ENCODE measurements at regions not wholly inside any gene's neighbourhood (a gene's known extent, or its start where the extent isn't known, plus 50 kb on each side); places are given as distances from the start of the nearest gene placed in this dataset.

DNA sequence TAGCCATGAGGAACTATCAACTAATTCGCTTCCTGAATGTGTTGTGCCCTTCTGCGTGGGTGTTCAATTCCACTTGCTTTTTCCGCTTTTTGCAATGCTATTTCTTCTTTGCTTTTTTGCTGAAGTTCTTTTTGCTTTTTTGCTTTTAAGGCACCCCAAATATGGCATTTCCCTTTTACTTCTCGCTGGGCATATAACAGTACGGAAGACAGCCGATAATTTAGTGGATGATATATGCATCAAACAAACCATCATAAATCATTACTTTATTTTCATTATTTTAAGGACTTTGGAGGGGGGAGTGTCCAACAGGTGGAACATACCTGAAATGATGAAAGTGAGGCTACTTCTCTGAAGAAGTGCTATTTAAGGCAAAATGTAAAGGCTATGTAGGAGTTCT is 277.0 kb upstream of the MTPN start:
- no peak for DNase-seq (ENCODE audit: low read depth)

DNA sequence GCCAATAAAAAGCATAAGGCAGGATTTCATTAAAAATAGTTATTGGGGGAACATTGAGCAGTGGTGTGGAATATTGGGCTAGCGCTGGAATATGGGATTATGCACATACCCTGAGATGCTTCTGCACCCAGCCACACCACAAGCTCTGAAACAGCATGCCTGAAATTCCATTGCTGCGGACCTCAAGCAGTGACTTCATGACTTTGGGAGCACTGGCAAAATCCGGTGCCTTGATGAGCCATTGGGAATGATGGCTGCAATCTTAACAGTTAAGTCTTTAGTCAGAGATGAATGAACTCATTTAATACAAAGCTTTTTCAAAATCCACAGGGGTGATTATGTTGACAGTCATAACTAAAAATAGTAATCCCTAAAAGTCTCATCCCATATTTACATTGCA is 274.7 kb upstream of the MTPN start:
- DNase-seq (ENCODE audit: low read depth): peak; percentile 7

DNA sequence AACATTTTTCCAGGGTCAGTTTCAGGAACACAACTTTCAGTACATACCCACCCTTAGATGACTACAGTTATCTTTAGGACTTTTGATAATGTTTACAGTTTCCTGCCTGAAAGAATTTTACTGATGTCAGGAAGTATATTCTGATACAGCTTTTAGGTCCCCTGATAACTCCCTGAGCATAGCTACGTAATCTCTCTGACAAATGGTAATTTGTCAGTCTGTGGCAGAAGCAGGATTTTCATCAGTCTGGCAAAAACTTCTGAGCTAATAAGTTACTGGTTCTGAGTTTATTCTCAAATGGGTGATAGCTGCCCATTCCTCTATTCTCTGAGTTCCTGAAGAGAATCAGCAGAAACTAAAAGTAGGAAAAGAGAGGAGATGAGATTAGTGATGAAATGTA is 270.1 kb upstream of the MTPN start:
- no peak for DNase-seq (ENCODE audit: low read depth)

DNA sequence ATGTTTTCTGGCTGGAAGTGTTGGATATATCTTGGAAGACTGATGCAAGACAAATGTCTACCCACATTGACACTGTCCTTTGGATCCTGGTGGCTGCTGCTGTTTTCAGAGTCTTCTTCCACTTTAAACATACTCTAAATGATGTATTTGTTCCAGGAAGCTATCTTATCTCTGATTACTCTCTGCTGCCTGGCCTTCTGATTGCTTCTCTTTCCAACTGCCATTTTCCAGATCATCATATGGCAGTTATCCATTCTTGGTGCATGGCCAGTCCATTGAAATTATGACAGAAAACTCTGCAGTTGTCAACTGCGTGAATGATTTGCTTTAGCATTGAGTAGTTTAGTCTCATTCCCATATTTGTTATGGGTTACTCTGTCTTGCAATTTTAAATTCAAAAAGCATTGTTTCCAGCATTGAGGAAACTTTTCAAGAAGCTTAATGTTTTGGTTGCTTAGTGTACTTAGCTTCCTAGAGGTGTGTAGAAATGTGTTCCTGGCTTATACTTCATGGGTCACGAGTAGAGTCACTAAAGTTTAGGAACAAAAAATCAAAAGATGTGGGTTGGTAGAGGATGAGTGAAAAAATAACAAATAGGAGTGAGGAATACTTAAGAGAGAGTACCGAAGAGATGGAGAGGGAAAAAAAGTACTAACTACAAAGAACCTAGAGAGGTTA is 268.3 kb upstream of the MTPN start:
- no peak for DNase-seq (ENCODE audit: low read depth)

DNA sequence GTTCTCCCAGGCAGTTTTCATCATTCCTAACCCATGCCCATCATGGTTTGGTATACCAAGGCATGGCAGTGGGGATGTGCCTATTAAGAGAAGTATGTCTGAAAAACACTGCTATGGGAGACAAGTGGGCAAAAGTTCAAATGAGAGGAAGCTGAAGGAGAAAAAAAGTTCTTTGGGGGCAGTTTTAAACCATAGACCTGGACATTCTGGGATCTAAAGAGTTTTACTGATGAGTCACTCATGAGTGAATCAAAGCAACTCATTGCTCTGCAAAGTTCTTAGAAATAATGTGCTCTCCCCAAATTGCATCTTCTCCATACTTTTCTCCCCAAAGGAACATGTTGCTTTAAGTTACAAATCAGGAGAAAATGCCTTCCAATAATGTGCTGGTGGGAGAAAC is 256.9 kb upstream of the MTPN start:
- no peak for DNase-seq (ENCODE audit: low read depth)

DNA sequence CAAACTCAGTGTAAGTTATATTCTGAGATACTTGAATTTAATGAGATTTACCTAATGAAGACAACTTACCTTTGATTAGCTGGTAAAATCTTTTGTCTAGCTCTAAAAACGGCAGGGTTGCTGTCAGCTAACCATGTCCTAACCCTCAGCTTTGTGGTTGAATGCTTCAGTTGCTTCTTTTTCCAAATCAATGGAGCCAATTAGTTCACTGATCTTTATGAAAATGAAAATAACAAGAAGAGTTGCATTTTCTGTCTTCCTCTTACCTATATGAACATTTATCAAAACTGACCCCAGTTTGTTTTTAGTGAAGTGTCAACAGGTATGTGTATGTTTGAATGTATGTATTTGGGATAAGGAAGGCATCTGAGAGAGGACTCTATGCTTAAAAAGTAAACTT is 253.1 kb upstream of the MTPN start:
- no peak for DNase-seq (ENCODE audit: low read depth)

DNA sequence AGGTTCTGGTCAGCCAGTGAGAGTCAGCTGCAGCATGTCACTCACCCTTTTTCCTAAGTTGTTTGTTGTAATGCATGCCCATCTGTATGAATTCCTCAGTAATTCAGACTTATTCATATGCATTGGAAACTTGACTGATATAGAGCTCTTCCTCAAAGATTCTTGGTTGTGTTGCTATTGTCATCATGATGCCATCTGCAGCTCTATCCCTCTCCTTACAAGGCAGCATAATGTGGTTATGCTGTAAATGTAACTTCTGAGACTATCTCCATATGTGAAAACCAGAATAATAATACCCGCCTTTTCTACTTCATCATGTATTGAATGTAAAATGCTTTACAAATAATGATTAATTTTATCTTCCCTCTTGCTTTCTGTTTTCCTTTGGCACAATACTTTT is 252.6 kb upstream of the MTPN start:
- no peak for DNase-seq (ENCODE audit: low read depth)

DNA sequence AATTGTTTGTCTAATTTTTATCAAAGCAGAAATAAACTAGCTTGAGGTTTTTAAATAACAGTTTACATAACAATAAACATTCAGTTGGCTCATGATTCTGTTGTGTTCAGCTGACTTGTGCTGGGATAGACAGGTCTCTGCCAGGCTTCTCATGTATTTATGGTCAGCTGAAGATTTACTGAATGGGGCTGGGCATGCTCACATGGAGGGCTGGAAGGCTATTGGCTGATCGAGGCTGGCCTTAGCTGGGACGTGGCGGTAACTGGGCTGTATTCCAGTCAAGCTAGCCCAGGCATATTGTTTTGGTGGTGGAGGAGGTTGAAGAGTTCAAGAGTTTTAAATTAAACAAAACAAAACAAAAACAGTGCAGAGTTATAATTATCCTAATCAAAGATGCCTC is 251.0 kb upstream of the MTPN start:
- DNase-seq (ENCODE audit: low read depth): no peak

DNA sequence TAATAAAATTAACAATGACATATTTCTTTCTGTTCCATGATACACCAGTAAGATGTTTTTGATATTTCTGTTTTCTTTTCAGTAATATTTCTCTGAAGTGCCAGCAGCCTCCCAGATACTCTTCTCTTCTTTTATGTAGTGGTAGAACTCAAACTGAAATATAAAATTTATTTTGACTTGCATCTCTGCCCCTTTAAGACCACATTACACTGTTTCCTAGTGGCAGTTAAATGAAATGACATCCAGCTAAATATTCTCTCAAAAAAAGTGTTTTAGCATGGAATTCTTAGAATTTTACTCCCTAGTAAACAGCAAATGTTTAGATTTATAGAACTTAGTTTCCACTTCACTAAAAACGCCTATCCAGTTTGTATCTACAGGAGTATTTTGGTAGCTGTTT is 237.2 kb upstream of the MTPN start:
- DNase-seq (ENCODE audit: low read depth): no peak

DNA sequence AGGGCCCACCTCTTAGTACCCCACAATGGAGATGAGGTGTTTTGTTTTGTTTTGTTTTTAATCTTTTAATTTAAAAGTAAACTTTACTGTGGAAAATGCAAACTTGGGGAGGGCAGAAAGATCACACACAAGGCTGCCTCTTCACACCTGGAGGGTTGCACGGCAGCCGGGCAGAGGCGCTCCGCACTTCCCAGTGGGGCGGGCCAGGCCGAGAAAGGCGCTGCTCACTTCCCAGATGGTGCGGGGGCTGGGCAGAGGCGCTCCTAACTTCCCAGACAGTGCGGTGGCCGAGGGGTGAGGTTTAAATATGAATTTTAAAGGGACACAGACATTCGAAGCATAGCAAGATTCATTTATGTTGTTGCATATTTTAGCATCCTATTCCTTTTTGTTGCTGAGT is 235.9 kb upstream of the MTPN start:
- DNase-seq (ENCODE audit: low read depth): no peak

DNA sequence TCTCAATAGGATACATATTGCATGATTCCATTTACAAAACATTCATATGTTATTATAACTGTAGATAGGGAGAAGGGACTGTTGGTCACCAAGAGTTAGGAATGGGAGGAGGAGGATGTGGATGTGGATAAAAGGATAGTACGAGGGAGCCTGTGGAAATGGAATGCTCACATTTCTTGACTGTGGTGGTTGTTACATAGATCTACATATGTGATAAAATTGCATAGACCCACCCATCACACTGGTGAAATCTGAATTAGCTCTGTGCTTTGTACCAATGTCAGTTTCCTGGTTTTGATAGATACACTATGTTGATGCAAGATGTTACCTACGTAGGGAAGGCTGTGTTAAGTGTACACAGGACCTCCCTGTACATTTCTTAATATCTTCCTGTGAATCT is 233.5 kb upstream of the MTPN start:
- DNase-seq (ENCODE audit: low read depth): no peak

DNA sequence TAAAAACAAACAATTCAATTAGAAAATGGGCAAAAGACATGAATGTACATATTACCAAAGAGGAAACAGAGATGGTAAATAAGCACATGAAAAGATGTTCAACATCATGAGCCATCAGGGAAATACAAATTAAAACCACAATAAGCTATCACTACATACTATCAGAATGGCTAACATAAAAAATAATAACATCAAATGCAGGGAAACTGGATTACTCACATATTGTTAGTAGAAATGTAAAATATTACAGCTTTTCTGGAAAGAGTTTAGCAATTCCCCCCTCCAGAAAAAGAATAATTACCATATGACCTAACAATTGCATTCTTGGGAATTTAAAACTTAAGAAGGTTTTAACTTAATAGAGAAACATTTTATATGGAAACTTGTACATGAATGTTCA is 232.9 kb upstream of the MTPN start:
- DNase-seq (ENCODE audit: low read depth): no peak

DNA sequence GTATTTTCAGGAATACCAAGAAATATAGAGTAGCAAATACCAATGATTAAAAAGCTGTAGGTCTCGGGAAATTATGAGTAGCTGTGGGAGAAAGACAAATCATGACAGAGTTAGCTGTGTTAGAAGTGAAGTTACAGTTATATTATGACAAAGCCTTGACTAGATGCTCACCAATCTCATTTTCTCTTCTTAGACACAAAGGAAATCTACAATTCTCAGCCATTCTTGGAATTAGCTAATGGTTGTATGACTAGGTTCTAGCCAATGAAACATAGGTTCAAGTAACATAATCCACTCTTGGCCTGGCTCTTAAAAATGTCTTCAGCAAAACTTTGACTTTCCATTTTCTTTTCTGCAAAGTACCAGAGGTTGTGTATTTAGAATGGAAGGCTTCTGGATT is 228.8 kb upstream of the MTPN start:
- no peak for DNase-seq (ENCODE audit: low read depth)

DNA sequence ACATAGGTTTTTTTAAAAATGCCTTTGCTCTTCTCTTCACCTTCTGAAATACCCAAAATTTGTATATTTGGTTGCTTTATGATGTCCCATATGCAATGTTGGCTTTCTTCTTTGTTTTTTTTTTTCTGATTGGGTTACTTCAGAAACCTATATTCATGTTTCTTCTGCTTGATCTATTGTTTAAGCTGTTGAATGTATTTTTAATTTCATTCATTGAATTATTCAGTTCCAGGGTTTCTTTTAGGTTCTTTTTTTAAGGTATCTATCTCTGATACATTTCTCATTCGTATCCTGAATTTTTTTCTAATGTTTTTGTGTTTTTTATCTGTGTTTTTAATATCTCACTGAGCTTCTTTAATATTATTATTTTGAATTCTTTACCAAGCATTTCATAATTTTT is 221.0 kb upstream of the MTPN start:
- no peak for DNase-seq (ENCODE audit: low read depth)

DNA sequence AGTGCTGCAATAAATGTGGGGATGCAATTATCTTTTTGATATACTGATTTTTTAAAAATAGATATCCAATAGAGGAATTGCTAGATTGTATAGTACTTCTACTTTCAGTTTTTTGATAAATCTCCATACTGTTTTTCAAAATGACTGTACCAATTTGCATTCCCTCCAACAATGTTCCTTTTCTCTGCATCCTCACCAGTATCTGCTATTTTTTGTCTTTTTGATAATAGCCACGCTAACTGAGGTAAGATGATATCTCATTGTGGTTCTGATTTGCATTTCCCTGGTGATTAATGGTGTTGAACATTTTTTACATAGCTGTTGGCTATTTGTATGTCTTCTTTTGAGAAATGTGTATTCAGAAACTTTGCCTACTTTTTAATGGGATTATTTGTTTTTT is 217.7 kb upstream of the MTPN start:
- no peak for DNase-seq (ENCODE audit: low read depth)

DNA sequence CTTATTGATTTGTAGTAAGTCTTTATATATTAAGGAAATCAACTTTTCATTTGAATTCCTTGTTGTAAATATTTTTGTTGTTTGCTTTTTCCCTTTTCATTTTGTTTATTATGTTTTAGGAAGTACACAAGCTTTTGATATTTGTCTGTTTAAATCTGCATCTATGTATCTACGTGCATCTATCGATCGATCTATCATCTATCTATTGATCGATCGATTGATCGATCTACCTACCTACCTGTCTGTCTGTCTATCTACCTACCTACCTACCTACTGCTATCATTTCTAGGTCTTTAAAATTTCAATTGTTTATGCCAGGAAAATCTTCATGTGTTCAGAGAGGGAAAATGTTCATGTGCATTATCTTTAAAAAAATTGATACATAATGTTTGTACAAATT is 216.8 kb upstream of the MTPN start:
- no peak for DNase-seq (ENCODE audit: low read depth)

DNA sequence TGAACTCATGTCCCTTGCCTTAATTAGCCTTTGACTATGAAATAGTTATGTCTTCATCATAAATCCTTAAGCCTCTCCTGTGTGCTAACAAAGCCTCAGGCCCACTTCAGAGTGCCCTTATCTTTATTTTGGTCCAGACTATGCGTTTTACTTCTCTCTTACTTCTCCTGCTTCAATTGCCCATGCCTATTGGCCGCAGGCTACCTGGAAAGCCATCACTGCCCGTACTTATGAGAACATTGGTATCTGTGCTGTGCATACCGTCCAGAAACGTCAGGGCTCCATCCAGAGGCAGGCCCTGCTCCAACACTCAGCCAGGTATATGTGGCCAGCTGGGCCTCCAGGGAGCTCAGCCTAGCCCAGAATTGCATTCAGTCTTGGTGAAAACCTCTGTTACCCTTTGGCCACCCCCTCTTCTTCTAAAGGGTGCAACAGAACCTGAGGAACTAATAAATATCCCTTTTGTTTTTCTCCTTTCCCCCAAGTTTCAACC is 212.4 kb upstream of the MTPN start:
- DNase-seq (ENCODE audit: low read depth): no peak

DNA sequence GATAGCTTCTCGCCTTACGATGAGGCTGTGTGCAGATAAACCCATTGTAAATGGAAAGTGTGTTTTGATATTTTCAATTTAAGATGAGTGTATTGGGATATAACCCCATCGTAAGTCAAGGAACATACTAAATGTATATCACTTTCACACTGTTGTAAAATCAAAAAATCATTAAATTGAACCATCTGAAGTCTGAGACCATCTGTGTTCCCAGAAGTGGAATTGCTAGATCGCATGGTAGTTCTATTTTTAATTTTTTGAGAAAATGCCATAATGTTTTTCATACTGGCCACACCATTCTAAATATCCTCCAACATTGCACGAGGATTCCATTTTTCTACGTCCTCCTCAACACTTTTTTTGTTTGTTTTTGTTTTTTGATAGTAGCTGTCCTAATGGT is 209.1 kb upstream of the MTPN start:
- DNase-seq (ENCODE audit: low read depth): no peak

DNA sequence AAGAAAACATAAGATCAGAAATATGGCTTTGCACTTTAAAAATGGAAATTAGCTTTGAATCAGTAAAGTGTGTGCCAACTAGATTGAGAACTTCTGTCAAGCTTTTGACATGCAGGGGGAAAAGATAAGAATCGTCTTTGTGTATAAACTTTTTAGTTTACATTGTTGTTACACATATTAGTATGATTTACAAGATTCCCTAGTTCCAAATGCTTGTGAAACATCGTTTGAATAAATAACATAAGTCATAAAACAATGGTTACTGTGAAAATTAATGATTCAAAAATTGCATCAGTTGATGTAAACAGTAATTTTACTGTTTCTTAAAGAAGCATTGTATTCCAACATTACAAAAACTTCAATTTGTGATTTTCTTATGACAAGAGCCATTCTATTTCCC is 207.6 kb upstream of the MTPN start:
- DNase-seq (ENCODE audit: low read depth): no peak

DNA sequence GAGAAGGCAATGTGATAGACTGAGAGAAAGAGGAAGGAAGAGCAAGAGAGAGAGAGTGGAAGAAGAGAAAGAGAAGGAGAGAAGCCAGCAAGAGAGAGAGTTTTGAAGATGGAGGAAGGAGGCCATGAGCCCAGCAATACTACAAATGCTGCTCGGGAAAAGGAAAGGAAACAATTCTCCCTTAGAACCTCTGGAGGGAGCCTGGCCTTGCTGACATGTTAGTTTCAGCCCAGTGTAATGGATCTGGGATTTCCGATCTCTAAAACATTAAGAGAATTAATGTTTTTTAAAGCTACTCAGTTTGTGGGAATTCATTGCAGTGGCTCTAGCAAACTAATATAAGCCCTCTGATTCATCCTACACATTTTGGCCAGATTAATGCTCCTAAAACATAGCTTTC is 206.8 kb upstream of the MTPN start:
- DNase-seq (ENCODE audit: low read depth): no peak

DNA sequence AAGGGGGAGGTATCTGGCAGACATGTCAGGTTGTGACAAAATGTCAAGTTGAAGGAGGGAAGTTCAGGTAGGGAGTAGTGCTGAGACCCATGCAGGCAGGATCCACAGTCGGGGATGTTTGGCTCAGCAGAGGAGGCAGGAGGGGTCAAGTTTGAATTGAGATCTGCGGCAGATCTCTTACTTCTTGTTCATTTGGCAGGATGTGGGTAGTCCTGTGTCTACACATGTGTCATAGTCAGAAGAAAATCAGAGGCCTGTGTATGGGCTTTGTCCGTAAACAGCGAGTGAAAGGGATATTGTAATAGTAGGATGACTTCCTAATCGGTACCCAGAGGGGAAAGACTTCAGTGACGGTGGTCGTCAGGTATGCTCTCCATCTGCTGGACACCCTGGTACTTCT is 203.8 kb upstream of the MTPN start:
- no peak for DNase-seq (ENCODE audit: low read depth)

DNA sequence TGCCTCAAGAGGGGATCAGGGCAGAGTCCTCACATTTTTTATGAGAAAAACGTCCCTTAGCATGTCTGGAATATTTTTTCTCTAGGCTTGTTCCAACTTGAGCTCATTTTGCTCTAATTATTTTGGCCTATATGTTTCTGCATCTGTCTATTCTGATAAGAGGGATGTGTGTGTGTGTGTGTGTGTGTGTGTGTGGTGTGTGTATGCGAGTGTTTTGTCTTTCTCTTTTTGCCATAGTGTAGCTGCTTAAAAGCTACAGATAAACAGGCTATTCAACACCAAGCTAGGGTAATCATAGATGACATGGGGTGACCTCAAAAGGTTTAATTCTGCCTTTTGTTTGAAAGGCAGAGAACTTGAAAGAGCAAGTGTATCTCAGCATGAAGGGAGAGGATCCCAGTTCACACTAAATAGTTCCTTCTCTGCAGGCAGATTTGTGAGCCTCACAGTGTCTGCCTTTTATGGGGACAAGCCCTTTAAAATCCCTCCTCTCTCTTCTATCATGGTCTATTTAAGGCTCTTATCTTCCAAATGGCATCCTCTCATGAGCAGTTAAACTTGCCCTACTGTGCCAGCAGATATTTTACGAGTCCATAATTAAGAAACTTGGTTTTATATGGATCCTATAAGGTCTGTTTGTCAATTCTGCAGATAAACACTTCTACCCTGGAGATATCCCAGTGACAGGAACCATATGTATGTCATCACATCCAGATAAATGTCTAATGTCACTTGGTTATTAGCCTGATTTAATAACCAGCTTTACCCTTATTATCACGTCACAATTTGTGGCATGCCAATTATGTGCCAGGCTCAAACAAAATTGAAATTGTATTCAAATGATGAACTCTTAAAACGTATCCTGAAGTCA is 202.9 kb upstream of the MTPN start:
- no peak for DNase-seq (ENCODE audit: low read depth)

DNA sequence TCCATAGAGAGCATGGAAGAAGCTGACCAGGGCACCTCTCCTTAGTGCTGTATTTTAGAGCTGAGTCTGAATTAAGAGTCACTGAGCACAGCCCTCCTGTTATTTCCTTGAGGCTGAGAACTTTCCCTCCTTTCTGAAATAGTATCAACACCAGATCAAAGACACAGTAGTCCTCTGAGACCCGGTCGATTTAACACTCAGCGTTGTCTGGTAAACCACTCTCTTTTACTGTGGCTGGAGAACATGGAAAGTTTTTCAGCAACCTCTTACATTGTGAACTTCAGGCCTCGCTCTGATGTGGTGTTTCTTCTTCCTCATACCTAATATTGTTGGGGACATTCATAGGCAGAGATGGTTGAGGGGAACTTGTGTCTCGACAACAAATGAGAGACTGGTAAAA is 202.0 kb upstream of the MTPN start:
- no peak for DNase-seq (ENCODE audit: low read depth)
